ENCODE measurements at regions not wholly inside any gene's neighbourhood (a gene's known extent, or its start where the extent isn't known, plus 50 kb on each side); places are given as distances from the start of the nearest gene placed in this dataset.

DNA sequence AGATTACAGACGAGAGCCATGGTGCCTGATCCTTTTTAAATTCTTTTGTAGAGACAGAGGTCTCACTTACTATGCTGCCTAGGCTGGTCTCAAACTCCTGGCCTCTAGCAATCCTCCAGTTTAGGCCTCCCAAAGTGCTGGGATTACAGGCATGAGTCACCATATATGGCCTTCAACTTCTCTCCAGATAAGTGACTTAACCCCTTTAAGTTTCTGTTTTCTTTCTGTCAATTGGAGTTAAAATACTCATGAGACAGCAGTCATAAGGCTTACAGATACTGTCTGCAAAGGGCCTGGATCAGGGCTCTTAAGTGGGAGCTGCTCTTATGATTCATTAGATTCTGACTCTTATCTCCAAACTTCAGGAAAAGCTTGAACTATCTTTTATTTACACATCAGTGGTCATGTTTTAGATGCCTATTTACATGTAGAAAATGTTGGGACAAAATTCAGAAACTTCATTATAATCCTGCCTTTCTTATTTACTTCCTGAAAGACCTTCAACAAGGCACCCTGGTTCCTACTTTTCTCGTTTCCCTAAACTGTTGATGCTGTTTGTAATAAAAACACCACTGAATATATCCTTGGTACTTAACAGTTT, 271.5 kb upstream of the TBX3 start (continued):
- no peak for TF ChIP-seq CTCF (IDR thresholded peaks at IDR 0.05 in 2 of 3, conservative IDR thresholded peaks at IDR 0.05 in 1 of 3; ENCODE audit: borderline replicate concordance in 1 of 3, insufficient read depth in 1 of 3, low read depth in 2 of 3, low read length in 2 of 3)

DNA sequence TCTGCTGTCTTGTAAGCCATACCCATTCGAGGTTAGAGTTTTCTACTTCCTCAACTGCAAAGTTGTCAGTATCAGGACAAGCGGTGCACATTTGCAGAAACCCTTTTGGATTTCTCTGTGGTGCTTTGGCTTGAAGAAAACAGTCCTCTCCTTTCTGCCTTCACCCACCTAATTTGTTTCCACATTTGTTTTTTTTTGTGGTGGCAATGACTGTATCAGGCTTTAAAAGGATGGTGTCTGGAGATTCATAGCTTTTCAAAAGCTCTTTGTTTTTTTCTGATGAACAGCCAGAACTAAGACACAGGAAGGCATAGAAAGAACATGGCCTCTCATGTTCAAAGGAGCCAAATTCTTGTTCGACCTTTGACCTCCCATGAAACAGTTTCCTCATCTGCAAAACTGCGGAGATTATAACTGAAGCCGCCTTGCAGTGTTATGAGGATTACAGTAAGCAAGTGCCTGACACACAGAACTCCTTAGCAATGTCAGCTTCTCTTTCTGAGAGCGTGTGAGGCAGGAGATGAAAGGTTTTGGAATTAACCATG, 270.6 kb upstream of the TBX3 start:
- CTCF ChIA-PET = no interaction called here
- intact Hi-C loops (cut with micrococcal nuclease) = no loop called here
- Histone ChIP-seq H4K20me1 (ENCODE audit: insufficient read depth) (no peaks in the 10 kb centered on the region), H3K4me3 (replicated peaks in 1 of 2; ENCODE audit: low read depth in 1 of 2, low read length in 2 of 2) (no peak overlapping the region), H3K79me2 (ENCODE audit: insufficient read depth, low read length) (no peaks in the 10 kb centered on the region), H3K27ac (ENCODE audit: low read depth, low read length) (no peak overlapping the region), H3K9me2 (ENCODE audit: insufficient read depth) (no peaks in the 10 kb centered on the region), H3K4me1 (ENCODE audit: control insufficient read depth in 1 of 2, insufficient read depth in 2 of 2, low read length in 2 of 2) (no peaks in the 10 kb centered on the region), H3K9me3 (ENCODE audit: control insufficient read depth in 1 of 2, insufficient read depth in 1 of 2, low read depth in 1 of 2, low read length in 2 of 2) (no peaks in the 10 kb centered on the region), H3K9ac (ENCODE audit: low read length) (no peak overlapping the region), H3K4me2 (ENCODE audit: low read length) (no peak overlapping the region), H2AFZ (ENCODE audit: low read depth, low read length, poor library complexity, severe bottlenecking) (no peak overlapping the region), H3K36me3 (ENCODE audit: control insufficient read depth in 1 of 2, insufficient read depth in 2 of 2, low read length in 2 of 2) (no peaks in the 10 kb centered on the region), H3K27me3 (ENCODE audit: insufficient read depth, low read length) (no peaks in the 10 kb centered on the region)
- DNase-seq (ENCODE audit: low read depth, low spot score) = no peak
- no TSS peak for BruUV-seq (replicated peaks)
- no peak for ATAC-seq
- POLR2A ChIA-PET = interaction anchor here (0.6 kb wide), 1 partner anchor 358 kb away, joined by 3 read pairs; no protein-coding TSS in a partner anchor
- RAD21 ChIA-PET (ENCODE audit: low non-redundant PET in 1 of 2, low total read pairs in 2 of 2, uncharacterized antibody in 2 of 2, unreplicated experiment in 2 of 2) = no interaction called here
- TF ChIP-seq JUND (IDR thresholded peaks at IDR 0.05) (no peak), ZFX (IDR thresholded peaks at IDR 0.05) (no peak), RAD21 (IDR thresholded peaks at IDR 0.05; ENCODE audit: low read depth) (no peak), CTCF (IDR thresholded peaks at IDR 0.05 in 2 of 3, conservative IDR thresholded peaks at IDR 0.05 in 1 of 3; ENCODE audit: borderline replicate concordance in 1 of 3, insufficient read depth in 1 of 3, low read depth in 2 of 3, low read length in 2 of 3) (no peak), SRF (IDR thresholded peaks at IDR 0.05; ENCODE audit: low read depth) (no peak), CEBPB (IDR thresholded peaks at IDR 0.05; ENCODE audit: low read depth) (no peak), SIN3A (IDR thresholded peaks at IDR 0.05; ENCODE audit: low read depth) (no peak), POLR2A (IDR thresholded peaks at IDR 0.05; ENCODE audit: borderline replicate concordance, extremely low read depth, insufficient read depth, insufficient read length) (no peak), FOSL1 (IDR thresholded peaks at IDR 0.05; ENCODE audit: low read depth) (no peak), EGR1 (IDR thresholded peaks at IDR 0.05; ENCODE audit: low read depth) (no peak), ELF1 (IDR thresholded peaks at IDR 0.05; ENCODE audit: borderline replicate concordance, low read depth) (no peak), YY1 (IDR thresholded peaks at IDR 0.05; ENCODE audit: extremely low read depth, insufficient replicate concordance, low read depth, low read length) (no peak), CBX3 (IDR thresholded peaks at IDR 0.05; ENCODE audit: low read depth) (no peak), ZBTB33 (IDR thresholded peaks at IDR 0.05; ENCODE audit: extremely low read depth, insufficient replicate concordance, low read length) (no peak), ZNF274 (IDR thresholded peaks at IDR 0.05; ENCODE audit: low read depth, low read length) (no peak)

Data from HCT116 (cell line).